HCT116 (cell line): ENCODE measurements at regions not wholly inside any gene's neighbourhood (a gene's known extent, or its start where the extent isn't known, plus 50 kb on each side); places are given as distances from the start of the nearest gene placed in this dataset.

Source experiments
- ATAC-seq: fragments of 200-7000 bp; cut with Tn5 transposase; 2 replicates; pipeline ENCODE4 v1.9.1; 2020; ENCODE audit warnings: mild to moderate bottlenecking, moderate library complexity
- BruUV-seq: library from RNA; stranded (reverse); fragments of 400-500 nt; replicated peaks from 2 replicates; lab custom pipeline; 2021; lab: Mats Ljungman, UMichigan
- CTCF ChIA-PET: fragments of 300-600 bp; sonication (Branson Sonifier 250); formaldehyde crosslinking; loops from one replicate; lab custom pipeline; 2021; ENCODE audit warnings: antibody characterized with exemption; lab: Charles Lee
- POLR2A ChIA-PET: fragments of 300-600, 350-600 bp; sonication (Branson Sonifier 250); formaldehyde crosslinking; loops from one replicate; lab custom pipeline; 2021; ENCODE audit warnings: antibody characterized with exemption; lab: Charles Lee
- RAD21 ChIA-PET, 2 experiments: fragments of 300-600 bp; sonication (Branson Sonifier 250); formaldehyde crosslinking; loops; one replicate each; lab custom pipeline; 2023; ENCODE audit warnings: low total read pairs in 2 of 2; ENCODE audit not compliant: uncharacterized antibody in 2 of 2, unreplicated experiment in 2 of 2, low non-redundant PET in 1 of 2; lab: Charles Lee
- DNase-seq: peaks from one replicate; pipeline ENCODE4 v3.0.0-alpha.2; 2010; ENCODE audit warnings: low read depth, low spot score
- H2AFZ ChIP-seq: fragments of 200-600 bp; shearing (Covaris generic), sonication (generic); 2 replicates; pipeline ENCODE4 v1.6.1; 2017; ENCODE audit warnings: low read depth, mixed run types, mixed read lengths, antibody characterized with exemption, low read length; ENCODE audit not compliant: poor library complexity, severe bottlenecking
- H3K27ac ChIP-seq: 2 replicates; pipeline ENCODE4 v1.5.1; 2012; ENCODE audit warnings: low read depth, low read length
- H3K27me3 ChIP-seq: fragments of 200-600 bp; sonication (generic); 2 replicates; pipeline ENCODE4 v1.6.1; 2016; ENCODE audit warnings: mixed run types, low read length, mixed read lengths; ENCODE audit not compliant: insufficient read depth
- H3K36me3 ChIP-seq, 2 experiments: fragments of 200-500 bp in 1 of 2; fragments of 200-600 bp in 1 of 2; sonication (Bioruptor generic) in 1 of 2; sonication (generic) in 1 of 2; 2 replicates each; pipeline versions ENCODE4 v1.5.1 to v1.6.1; 2014 to 2016; ENCODE audit warnings: low read length in 2 of 2, inconsistent platforms in 1 of 2, mixed read lengths in 1 of 2, mixed run types in 1 of 2; ENCODE audit not compliant: insufficient read depth in 2 of 2, control insufficient read depth in 1 of 2
- H3K4me1 ChIP-seq, 2 experiments: fragments of 200-600 bp in 1 of 2; sonication (generic) in 1 of 2; 2 replicates each; pipeline versions ENCODE4 v1.5.1 to v1.6.1; 2012 to 2017; ENCODE audit warnings: low read length in 2 of 2, inconsistent platforms in 1 of 2, mild to moderate bottlenecking in 1 of 2, mixed read lengths in 1 of 2, mixed run types in 1 of 2, moderate library complexity in 1 of 2; ENCODE audit not compliant: insufficient read depth in 2 of 2, control insufficient read depth in 1 of 2
- H3K4me2 ChIP-seq: fragments of 200-600 bp; sonication (generic); 2 replicates; pipeline ENCODE4 v1.6.1; 2017; ENCODE audit warnings: mixed run types, low read length, mixed read lengths
- H3K4me3 ChIP-seq, 2 experiments: fragments of 200-600 bp in 1 of 2; sonication (generic) in 1 of 2; replicated peaks in 1 of 2; 2 replicates each; pipeline ENCODE4 v1.5.1; 2011 to 2016; ENCODE audit warnings: low read length in 2 of 2, control low read depth in 1 of 2, low read depth in 1 of 2, mild to moderate bottlenecking in 1 of 2, mixed read lengths in 1 of 2, mixed run types in 1 of 2
- H3K79me2 ChIP-seq: fragments of 200-600 bp; sonication (generic); 2 replicates; pipeline ENCODE4 v1.6.1; 2017; ENCODE audit warnings: mild to moderate bottlenecking, mixed run types, low read length, moderate library complexity, mixed read lengths; ENCODE audit not compliant: insufficient read depth
- H3K9ac ChIP-seq: fragments of 200-600 bp; sonication (generic); 2 replicates; pipeline ENCODE4 v1.6.1; 2016; ENCODE audit warnings: low read length, mixed read lengths
- H3K9me2 ChIP-seq: fragments of 200-600 bp; sonication (generic), shearing (Covaris generic); 2 replicates; pipeline ENCODE4 v1.6.1; 2017; ENCODE audit warnings: mixed run types, mild to moderate bottlenecking, moderate library complexity; ENCODE audit not compliant: insufficient read depth
- H3K9me3 ChIP-seq, 2 experiments: fragments of 200-500 bp in 1 of 2; fragments of 200-600 bp in 1 of 2; sonication (Bioruptor generic) in 1 of 2; sonication (generic) in 1 of 2; 2 replicates each; pipeline ENCODE4 v1.6.1; 2014 to 2017; ENCODE audit warnings: low read length in 2 of 2, mixed read lengths in 2 of 2, inconsistent platforms in 1 of 2, low read depth in 1 of 2, mild to moderate bottlenecking in 1 of 2, mixed run types in 1 of 2, moderate library complexity in 1 of 2; ENCODE audit not compliant: control insufficient read depth in 1 of 2, insufficient read depth in 1 of 2
- H4K20me1 ChIP-seq: fragments of 200-600 bp; sonication (generic), shearing (Covaris generic); 2 replicates; pipeline ENCODE4 v1.6.1; 2017; ENCODE audit warnings: mixed run types, mild to moderate bottlenecking, moderate library complexity; ENCODE audit not compliant: insufficient read depth
- CBX3 ChIP-seq: IDR thresholded peaks from 2 replicates; pipeline ENCODE4 v1.6.1; 2012; ENCODE audit warnings: low read depth
- CEBPB ChIP-seq: IDR thresholded peaks from 2 replicates; pipeline ENCODE4 v1.6.1; 2012; ENCODE audit warnings: low read depth
- EGR1 ChIP-seq: IDR thresholded peaks from 2 replicates; pipeline ENCODE4 v1.6.1; 2012; ENCODE audit warnings: low read depth
- ELF1 ChIP-seq: IDR thresholded peaks from 2 replicates; pipeline ENCODE4 v1.6.1; 2012; ENCODE audit warnings: low read depth, borderline replicate concordance
- EZH2 ChIP-seq: fragments of 200-600 bp; sonication (generic); IDR thresholded peaks from 2 replicates; pipeline ENCODE4 v1.6.1; 2017; ENCODE audit warnings: antibody characterized with exemption, mixed run types
- FOSL1 ChIP-seq: IDR thresholded peaks from 2 replicates; pipeline ENCODE4 v1.6.1; 2012; ENCODE audit warnings: low read depth
- POLR2A ChIP-seq: IDR thresholded peaks from 2 replicates; pipeline ENCODE4 v1.7.0; 2011; ENCODE audit warnings: borderline replicate concordance; ENCODE audit not compliant: insufficient read depth, insufficient read length; ENCODE audit errors: extremely low read depth
- POLR2AphosphoS5 ChIP-seq: IDR thresholded peaks from 2 replicates; pipeline ENCODE4 v1.6.1; 2011; ENCODE audit warnings: mild to moderate bottlenecking, low read depth, low read length, moderate library complexity
- SIN3A ChIP-seq: IDR thresholded peaks from 2 replicates; pipeline ENCODE4 v1.6.1; 2012; ENCODE audit warnings: low read depth
- SP1 ChIP-seq: IDR thresholded peaks from 2 replicates; pipeline ENCODE4 v1.6.1; 2012; ENCODE audit warnings: low read depth
- SRF ChIP-seq: IDR thresholded peaks from 2 replicates; pipeline ENCODE4 v1.6.1; 2012; ENCODE audit warnings: low read depth
- TCF7L2 ChIP-seq: IDR thresholded peaks from 2 replicates; pipeline ENCODE4 v1.7.0; 2011; ENCODE audit warnings: borderline replicate concordance, inconsistent platforms; ENCODE audit not compliant: insufficient read depth, insufficient read length; ENCODE audit errors: extremely low read depth
- YY1 ChIP-seq: IDR thresholded peaks from 2 replicates; pipeline ENCODE4 v1.6.1; 2011; ENCODE audit warnings: low read length, low read depth, moderate library complexity, mild to moderate bottlenecking; ENCODE audit not compliant: insufficient replicate concordance; ENCODE audit errors: extremely low read depth
- ZFX ChIP-seq: fragments of 450-650 bp; IDR thresholded peaks from 2 replicates; pipeline ENCODE4 v1.6.1; 2017
- ZNF274 ChIP-seq: fragments of 200-500 bp; sonication (Bioruptor generic); IDR thresholded peaks from 2 replicates; pipeline ENCODE4 v1.6.1; 2014; ENCODE audit warnings: mild to moderate bottlenecking, low read depth, low read length, inconsistent platforms
- intact Hi-C: fragments of 100-400 bp; cut with micrococcal nuclease; formaldehyde crosslinking; loops from 2 replicates; pipeline ENCODE4 v1.10.0; 2022
- TF ChIP-seq, protein P1 (sequence below): IDR thresholded peaks from 2 replicates; pipeline ENCODE4 v1.6.1; 2012; ENCODE audit warnings: low read depth
- TF ChIP-seq, protein P2 (sequence below): IDR thresholded peaks from 2 replicates; pipeline ENCODE4 v1.6.1; 2012
- TF ChIP-seq, protein P3 (sequence below): IDR thresholded peaks from 2 replicates; pipeline ENCODE4 v1.6.1; 2012
- TF ChIP-seq, protein P4 (sequence below): IDR thresholded peaks from 2 replicates; pipeline ENCODE4 v1.6.1; 2011; ENCODE audit warnings: mild to moderate bottlenecking, low read length, moderate library complexity; ENCODE audit not compliant: insufficient replicate concordance; ENCODE audit errors: extremely low read depth

DNA sequence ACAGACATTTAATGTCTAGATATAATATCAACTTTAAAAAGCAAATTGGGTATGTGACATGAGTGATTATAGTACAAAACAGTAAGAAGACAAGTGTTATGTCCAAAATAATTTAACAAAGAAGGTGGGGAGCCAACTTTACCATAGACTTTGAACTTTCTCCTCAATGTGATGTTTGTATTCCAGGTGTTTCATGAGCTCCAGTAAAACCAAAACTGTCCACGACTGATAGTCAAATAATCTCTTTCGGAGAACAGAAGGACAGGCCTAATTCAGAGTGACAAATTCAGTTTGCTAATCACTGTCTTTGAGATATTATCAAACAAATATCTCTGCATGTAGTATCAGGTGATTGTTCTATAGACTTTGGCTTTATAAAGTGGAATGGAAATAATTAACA, 1112.6 kb downstream of the SLC6A15 start:
- no peak overlapping the region for H3K9ac ChIP-seq
- no peaks in the 10 kb centered on the region for H4K20me1 ChIP-seq
- no peak overlapping the region for H3K4me3 ChIP-seq
- no peak overlapping the region for H3K27ac ChIP-seq
- no peaks in the 10 kb centered on the region for H3K9me2 ChIP-seq
- no peak overlapping the region for H3K4me2 ChIP-seq
- DNase-seq (no peak), ATAC-seq (no peak)
- no peaks in the 10 kb centered on the region for H3K9me3 ChIP-seq
- no peaks in the 10 kb centered on the region for H3K79me2 ChIP-seq
- POLR2A ChIA-PET = no interaction called here
- TF ChIP-seq FOSL1 = no peak
- no peak for TF ChIP-seq CBX3
- TF ChIP-seq SP1 = no peak
- TF ChIP-seq CEBPB = no peak
- TF ChIP-seq, protein P1, sequence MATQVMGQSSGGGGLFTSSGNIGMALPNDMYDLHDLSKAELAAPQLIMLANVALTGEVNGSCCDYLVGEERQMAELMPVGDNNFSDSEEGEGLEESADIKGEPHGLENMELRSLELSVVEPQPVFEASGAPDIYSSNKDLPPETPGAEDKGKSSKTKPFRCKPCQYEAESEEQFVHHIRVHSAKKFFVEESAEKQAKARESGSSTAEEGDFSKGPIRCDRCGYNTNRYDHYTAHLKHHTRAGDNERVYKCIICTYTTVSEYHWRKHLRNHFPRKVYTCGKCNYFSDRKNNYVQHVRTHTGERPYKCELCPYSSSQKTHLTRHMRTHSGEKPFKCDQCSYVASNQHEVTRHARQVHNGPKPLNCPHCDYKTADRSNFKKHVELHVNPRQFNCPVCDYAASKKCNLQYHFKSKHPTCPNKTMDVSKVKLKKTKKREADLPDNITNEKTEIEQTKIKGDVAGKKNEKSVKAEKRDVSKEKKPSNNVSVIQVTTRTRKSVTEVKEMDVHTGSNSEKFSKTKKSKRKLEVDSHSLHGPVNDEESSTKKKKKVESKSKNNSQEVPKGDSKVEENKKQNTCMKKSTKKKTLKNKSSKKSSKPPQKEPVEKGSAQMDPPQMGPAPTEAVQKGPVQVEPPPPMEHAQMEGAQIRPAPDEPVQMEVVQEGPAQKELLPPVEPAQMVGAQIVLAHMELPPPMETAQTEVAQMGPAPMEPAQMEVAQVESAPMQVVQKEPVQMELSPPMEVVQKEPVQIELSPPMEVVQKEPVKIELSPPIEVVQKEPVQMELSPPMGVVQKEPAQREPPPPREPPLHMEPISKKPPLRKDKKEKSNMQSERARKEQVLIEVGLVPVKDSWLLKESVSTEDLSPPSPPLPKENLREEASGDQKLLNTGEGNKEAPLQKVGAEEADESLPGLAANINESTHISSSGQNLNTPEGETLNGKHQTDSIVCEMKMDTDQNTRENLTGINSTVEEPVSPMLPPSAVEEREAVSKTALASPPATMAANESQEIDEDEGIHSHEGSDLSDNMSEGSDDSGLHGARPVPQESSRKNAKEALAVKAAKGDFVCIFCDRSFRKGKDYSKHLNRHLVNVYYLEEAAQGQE = no peak
- no peak for TF ChIP-seq YY1
- TF ChIP-seq TCF7L2 = no peak
- no peak for TF ChIP-seq ZFX
- no peak for TF ChIP-seq EZH2
- TF ChIP-seq ZNF274 = no peak
- TF ChIP-seq POLR2A = no peak
- TF ChIP-seq, protein P2, sequence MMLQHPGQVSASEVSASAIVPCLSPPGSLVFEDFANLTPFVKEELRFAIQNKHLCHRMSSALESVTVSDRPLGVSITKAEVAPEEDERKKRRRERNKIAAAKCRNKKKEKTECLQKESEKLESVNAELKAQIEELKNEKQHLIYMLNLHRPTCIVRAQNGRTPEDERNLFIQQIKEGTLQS = no peak
- no peak for TF ChIP-seq POLR2AphosphoS5
- TF ChIP-seq, protein P3, sequence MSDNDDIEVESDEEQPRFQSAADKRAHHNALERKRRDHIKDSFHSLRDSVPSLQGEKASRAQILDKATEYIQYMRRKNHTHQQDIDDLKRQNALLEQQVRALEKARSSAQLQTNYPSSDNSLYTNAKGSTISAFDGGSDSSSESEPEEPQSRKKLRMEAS = no peak
- TF ChIP-seq, protein P4, sequence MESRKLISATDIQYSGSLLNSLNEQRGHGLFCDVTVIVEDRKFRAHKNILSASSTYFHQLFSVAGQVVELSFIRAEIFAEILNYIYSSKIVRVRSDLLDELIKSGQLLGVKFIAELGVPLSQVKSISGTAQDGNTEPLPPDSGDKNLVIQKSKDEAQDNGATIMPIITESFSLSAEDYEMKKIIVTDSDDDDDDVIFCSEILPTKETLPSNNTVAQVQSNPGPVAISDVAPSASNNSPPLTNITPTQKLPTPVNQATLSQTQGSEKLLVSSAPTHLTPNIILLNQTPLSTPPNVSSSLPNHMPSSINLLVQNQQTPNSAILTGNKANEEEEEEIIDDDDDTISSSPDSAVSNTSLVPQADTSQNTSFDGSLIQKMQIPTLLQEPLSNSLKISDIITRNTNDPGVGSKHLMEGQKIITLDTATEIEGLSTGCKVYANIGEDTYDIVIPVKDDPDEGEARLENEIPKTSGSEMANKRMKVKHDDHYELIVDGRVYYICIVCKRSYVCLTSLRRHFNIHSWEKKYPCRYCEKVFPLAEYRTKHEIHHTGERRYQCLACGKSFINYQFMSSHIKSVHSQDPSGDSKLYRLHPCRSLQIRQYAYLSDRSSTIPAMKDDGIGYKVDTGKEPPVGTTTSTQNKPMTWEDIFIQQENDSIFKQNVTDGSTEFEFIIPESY = no peak
- no peak for TF ChIP-seq EGR1
- no peak for TF ChIP-seq SIN3A
- TF ChIP-seq SRF = no peak
- TF ChIP-seq ELF1 = no peak
- TF ChIP-seq, all 23 proteins: peak for 0
- no peaks in the 10 kb centered on the region for H3K36me3 ChIP-seq
- no TSS peak for BruUV-seq
- H3K27me3 ChIP-seq = no peaks in the 10 kb centered on the region
- no peak overlapping the region for H2AFZ ChIP-seq
- ChIA-PET CTCF (no interaction called here), RAD21 (no interaction called here)
- intact Hi-C loops = no loop called here
- H3K4me1 ChIP-seq = peaks cover 2 to 17% of the 10 kb centered on the region in 2 experiments; a peak in 2 of 4 replicates
